ENCODE measurements at regions not wholly inside any gene's neighbourhood (a gene's known extent, or its start where the extent isn't known, plus 50 kb on each side); places are given as distances from the start of the nearest gene placed in this dataset.

- POLR2A ChIA-PET: no interaction called here
- CTCF ChIA-PET: no interaction called here
- ATAC-seq (no peak), DNase-seq (no peak)
- H3K9me3 Mint-ChIP-seq (ENCODE audit: low read depth): no peaks in the 10 kb centered on the region
- no peak overlapping the region for H3K27ac Mint-ChIP-seq
- no peaks in the 10 kb centered on the region for H3K27me3 Mint-ChIP-seq
- H3K4me1 Mint-ChIP-seq: no peaks in the 10 kb centered on the region
- intact Hi-C loops (cut with DNase I, micrococcal nuclease): no loop called here
- no peak overlapping the region for H3K4me3 Mint-ChIP-seq
- no peaks in the 10 kb centered on the region for H3K36me3 Mint-ChIP-seq (ENCODE audit: low read depth)
Observed at GRCh38 chr16:54806881-54807360, 123.7 kb upstream of the IRX5 start.

- Mint-ChIP-seq H3K36me3 (ENCODE audit: low read depth) (no peaks in the 10 kb centered on the region), H3K27me3 (no peaks in the 10 kb centered on the region), H3K4me1 (no peaks in the 10 kb centered on the region), H3K27ac (no peak overlapping the region), H3K9me3 (ENCODE audit: low read depth) (no peaks in the 10 kb centered on the region), H3K4me3 (no peak overlapping the region)
- ATAC-seq (no peak), DNase-seq (no peak)
- ChIA-PET CTCF (no interaction called here), POLR2A (no interaction called here)
- intact Hi-C loops (cut with DNase I, micrococcal nuclease): no loop called here
Observed at GRCh38 chr16:54806378-54806777, 124.3 kb upstream of the IRX5 start.

- Mint-ChIP-seq H3K9me3 (ENCODE audit: low read depth) (no peaks in the 10 kb centered on the region), H3K27ac (no peak overlapping the region), H3K4me1 (no peaks in the 10 kb centered on the region), H3K27me3 (peaks cover 3% of the 10 kb centered on the region), H3K36me3 (ENCODE audit: low read depth) (no peaks in the 10 kb centered on the region), H3K4me3 (no peak overlapping the region)
- ATAC-seq (no peak), DNase-seq (no peak)
- intact Hi-C loops (cut with DNase I, micrococcal nuclease): no loop called here
- ChIA-PET CTCF (interaction anchor here (0.5 kb wide), 1 partner anchor 155 kb away, joined by 3 read pairs; no protein-coding TSS in a partner anchor), POLR2A (no interaction called here)
Observed at GRCh38 chr16:54805648-54806047, 125.0 kb upstream of the IRX5 start.

- Mint-ChIP-seq H3K4me1 (no peaks in the 10 kb centered on the region), H3K36me3 (ENCODE audit: low read depth) (no peaks in the 10 kb centered on the region), H3K27ac (no peak overlapping the region), H3K27me3 (peaks cover 3% of the 10 kb centered on the region), H3K9me3 (ENCODE audit: low read depth) (peaks cover 5% of the 10 kb centered on the region), H3K4me3 (no peak overlapping the region)
- intact Hi-C loops (cut with DNase I, micrococcal nuclease): no loop called here
- ChIA-PET CTCF (interaction anchor here (0.9 kb wide), 1 partner anchor 26 kb away, joined by 3 read pairs; no protein-coding TSS in a partner anchor), POLR2A (no interaction called here)
- no peak for DNase-seq
- no peak for ATAC-seq
Observed at GRCh38 chr16:54801057-54801844, 129.4 kb upstream of the IRX5 start.

- Mint-ChIP-seq H3K4me1 (no peaks in the 10 kb centered on the region), H3K27ac (no peak overlapping the region), H3K9me3 (ENCODE audit: low read depth) (peaks cover 5% of the 10 kb centered on the region), H3K27me3 (peaks cover 3% of the 10 kb centered on the region), H3K36me3 (ENCODE audit: low read depth) (no peaks in the 10 kb centered on the region), H3K4me3 (no peak overlapping the region)
- ChIA-PET CTCF (no interaction called here), POLR2A (no interaction called here)
- intact Hi-C loops (cut with DNase I, micrococcal nuclease): no loop called here
- DNase-seq (no peak), ATAC-seq (no peak)
Observed at GRCh38 chr16:54798267-54798666, 132.4 kb upstream of the IRX5 start.

- intact Hi-C loops (cut with DNase I, micrococcal nuclease): no loop called here
- ChIA-PET CTCF (no interaction called here), POLR2A (no interaction called here)
- no peak for DNase-seq
- Mint-ChIP-seq H3K4me3 (no peak overlapping the region), H3K27me3 (peaks cover 1% of the 10 kb centered on the region), H3K9me3 (ENCODE audit: low read depth) (peaks cover 5% of the 10 kb centered on the region), H3K27ac (no peak overlapping the region), H3K4me1 (no peaks in the 10 kb centered on the region), H3K36me3 (ENCODE audit: low read depth) (no peaks in the 10 kb centered on the region)
- no peak for ATAC-seq
Observed at GRCh38 chr16:54796211-54796610, 134.5 kb upstream of the IRX5 start.

GRCh38 chr16:54792811-54793210, 137.9 kb upstream of the IRX5 start:
- no peak for DNase-seq
- ATAC-seq: no peak
- Mint-ChIP-seq H3K4me3 (no peak overlapping the region), H3K4me1 (no peaks in the 10 kb centered on the region), H3K36me3 (ENCODE audit: low read depth) (no peaks in the 10 kb centered on the region), H3K9me3 (ENCODE audit: low read depth) (no peaks in the 10 kb centered on the region), H3K27me3 (peaks cover 2% of the 10 kb centered on the region), H3K27ac (no peak overlapping the region)
- POLR2A ChIA-PET: no interaction called here
- intact Hi-C loops (cut with DNase I, micrococcal nuclease): no loop called here
- CTCF ChIA-PET: no interaction called here

- Mint-ChIP-seq H3K4me3 (no peak overlapping the region), H3K27me3 (peaks cover 5% of the 10 kb centered on the region), H3K36me3 (ENCODE audit: low read depth) (no peaks in the 10 kb centered on the region), H3K9me3 (ENCODE audit: low read depth) (peaks cover 5% of the 10 kb centered on the region), H3K4me1 (no peaks in the 10 kb centered on the region), H3K27ac (no peak overlapping the region)
- DNase-seq (no peak), ATAC-seq (no peak)
- CTCF ChIA-PET: interaction anchor here (0.6 to 1.5 kb wide), 2 partner anchors 8 to 1044 kb away, joined by 3 to 4 read pairs; no protein-coding TSS in a partner anchor
- POLR2A ChIA-PET: no interaction called here
- intact Hi-C loops (cut with DNase I, micrococcal nuclease): no loop called here
Observed at GRCh38 chr16:54787045-54787444, 143.6 kb upstream of the IRX5 start.

GRCh38 chr16:54783980-54784379, 146.7 kb upstream of the IRX5 start:
- H3K4me1 Mint-ChIP-seq: no peaks in the 10 kb centered on the region
- H3K9me3 Mint-ChIP-seq (ENCODE audit: low read depth): peaks cover 5% of the 10 kb centered on the region
- ChIA-PET POLR2A (no interaction called here), CTCF (no interaction called here)
- ATAC-seq (no peak), DNase-seq (no peak)
- no peaks in the 10 kb centered on the region for H3K36me3 Mint-ChIP-seq (ENCODE audit: low read depth)
- H3K27me3 Mint-ChIP-seq: peaks cover 5% of the 10 kb centered on the region
- no peak overlapping the region for H3K4me3 Mint-ChIP-seq
- intact Hi-C loops (cut with DNase I, micrococcal nuclease): no loop called here
- H3K27ac Mint-ChIP-seq: no peak overlapping the region

GRCh38 chr16:54783226-54783625, 147.4 kb upstream of the IRX5 start:
- H3K4me1 Mint-ChIP-seq: no peaks in the 10 kb centered on the region
- no peak for DNase-seq
- intact Hi-C loops (cut with DNase I, micrococcal nuclease): no loop called here
- peaks cover 5% of the 10 kb centered on the region for H3K27me3 Mint-ChIP-seq
- ChIA-PET POLR2A (no interaction called here), CTCF (no interaction called here)
- no peak for ATAC-seq
- no peak overlapping the region for H3K27ac Mint-ChIP-seq
- no peaks in the 10 kb centered on the region for H3K36me3 Mint-ChIP-seq (ENCODE audit: low read depth)
- H3K9me3 Mint-ChIP-seq (ENCODE audit: low read depth): peaks cover 5% of the 10 kb centered on the region
- no peak overlapping the region for H3K4me3 Mint-ChIP-seq

- ATAC-seq (no peak), DNase-seq (no peak)
- intact Hi-C loops (cut with DNase I, micrococcal nuclease): no loop called here
- no peak overlapping the region for H3K4me3 Mint-ChIP-seq
- no peaks in the 10 kb centered on the region for H3K9me3 Mint-ChIP-seq (ENCODE audit: low read depth)
- no peaks in the 10 kb centered on the region for H3K36me3 Mint-ChIP-seq (ENCODE audit: low read depth)
- CTCF ChIA-PET: interaction anchor here (0.7 kb wide), 1 partner anchor 494 kb away, joined by 4 read pairs; the partner anchor contains the start of gene IRX3
- peaks cover 5% of the 10 kb centered on the region for H3K27me3 Mint-ChIP-seq
- H3K27ac Mint-ChIP-seq: no peak overlapping the region
- no peaks in the 10 kb centered on the region for H3K4me1 Mint-ChIP-seq
- POLR2A ChIA-PET: no interaction called here
Observed at GRCh38 chr16:54780266-54780665, 150.4 kb upstream of the IRX5 start.

- ChIA-PET CTCF (no interaction called here), POLR2A (no interaction called here)
- intact Hi-C loops (cut with DNase I, micrococcal nuclease): no loop called here
- Mint-ChIP-seq H3K4me3 (no peak overlapping the region), H3K27me3 (peaks cover 5% of the 10 kb centered on the region), H3K9me3 (ENCODE audit: low read depth) (no peaks in the 10 kb centered on the region), H3K36me3 (ENCODE audit: low read depth) (no peaks in the 10 kb centered on the region), H3K27ac (no peak overlapping the region), H3K4me1 (no peaks in the 10 kb centered on the region)
- no peak for DNase-seq
- no peak for ATAC-seq
Observed at GRCh38 chr16:54779549-54779948, 151.1 kb upstream of the IRX5 start.
